Thyroid gland (tissue), 4 donors: ENCODE measurements at regions not wholly inside any gene's neighbourhood (a gene's known extent, or its start where the extent isn't known, plus 50 kb on each side); places are given as distances from the start of the nearest gene placed in this dataset.
"Not testable (repeated sequence)": the region's sequence is repeated elsewhere in the genome, so short reads cannot be mapped to it uniquely, and the experiment has no call there.

Source experiments
- DNase-seq, 2 donors: peaks; one replicate each; pipeline ENCODE4 v3.0.0-alpha.2; 2019
- H3K27ac ChIP-seq, 3 donors: fragments of 200-600 bp; sonication (generic); 1 replicate in 2 of 3; 2 replicates in 1 of 3; pipeline ENCODE4 v1.5.1; 2016 to 2019; ENCODE audit warnings: mild to moderate bottlenecking in 1 of 3, moderate library complexity in 1 of 3
- H3K27me3 ChIP-seq: fragments of 200-600 bp; sonication (generic); one replicate; pipeline ENCODE4 v1.5.1; 2019
- H3K36me3 ChIP-seq, 2 donors: fragments of 200-600 bp; sonication (generic); one replicate each; pipeline ENCODE4 v1.5.1; 2016 to 2019
- H3K4me1 ChIP-seq, 2 donors: fragments of 200-600 bp; sonication (generic); one replicate each; pipeline ENCODE4 v1.5.1; 2017 to 2019
- H3K4me3 ChIP-seq, 3 donors: fragments of 200-600 bp; sonication (generic); replicated peaks in 1 of 3; 1 replicate in 2 of 3; 2 replicates in 1 of 3; pipeline ENCODE4 v1.5.1; 2016; ENCODE audit warnings: mild to moderate bottlenecking in 1 of 3
- H3K9me3 ChIP-seq: fragments of 200-600 bp; sonication (generic); one replicate; pipeline ENCODE4 v1.5.1; 2017
- POLR2A ChIP-seq, 2 donors: fragments of 450-650 bp; IDR thresholded peaks; one replicate each; pipeline ENCODE4 v1.6.1; 2017; ENCODE audit warnings: antibody characterized with exemption in 2 of 2, mild to moderate bottlenecking in 2 of 2, moderate library complexity in 1 of 2
- WGBS, 2 donors: methylation state at CpG; one replicate each; pipeline ENCODE4 v1.1.5; 2017; 5-methylcytosine and 5-hydroxymethylcytosine counted together
- intact Hi-C: fragments of 100-400 bp; cut with DNase I; formaldehyde crosslinking; loops from one replicate; pipeline ENCODE4 v1.15.1; 2023
- TF ChIP-seq, protein P1 (sequence below), 6 experiments: fragments of 200-600 bp in 3 of 6; fragments of 450-650 bp in 3 of 6; sonication (generic) in 3 of 6; IDR thresholded peaks; one replicate each; pipeline ENCODE4 v1.5.1; 2016 to 2019; ENCODE audit warnings: antibody characterized with exemption in 6 of 6, mild to moderate bottlenecking in 2 of 6, inconsistent platforms in 1 of 6, moderate library complexity in 1 of 6

DNA sequence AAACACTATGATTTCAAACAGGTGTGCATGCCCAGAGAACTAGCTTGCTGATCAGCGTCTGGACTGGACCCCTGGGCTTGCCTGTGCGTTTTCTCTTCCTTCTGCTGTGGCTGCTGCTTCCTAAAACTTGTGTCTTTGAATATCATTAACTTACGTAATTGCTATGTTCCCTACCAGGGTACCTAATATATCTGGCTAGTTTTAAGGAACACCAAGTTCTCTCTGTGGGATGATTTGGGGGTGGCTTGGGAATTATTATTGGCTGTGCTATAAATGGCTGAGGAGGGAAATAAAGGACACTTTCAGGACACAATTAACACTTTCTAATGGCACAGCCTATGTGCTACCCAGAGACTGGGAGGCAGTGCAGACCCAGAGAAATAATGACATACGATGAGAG lies 606.0 kb upstream of the RBFOX1 start:
- no peak overlapping the region for H3K4me3 ChIP-seq
- TF ChIP-seq, protein P1, sequence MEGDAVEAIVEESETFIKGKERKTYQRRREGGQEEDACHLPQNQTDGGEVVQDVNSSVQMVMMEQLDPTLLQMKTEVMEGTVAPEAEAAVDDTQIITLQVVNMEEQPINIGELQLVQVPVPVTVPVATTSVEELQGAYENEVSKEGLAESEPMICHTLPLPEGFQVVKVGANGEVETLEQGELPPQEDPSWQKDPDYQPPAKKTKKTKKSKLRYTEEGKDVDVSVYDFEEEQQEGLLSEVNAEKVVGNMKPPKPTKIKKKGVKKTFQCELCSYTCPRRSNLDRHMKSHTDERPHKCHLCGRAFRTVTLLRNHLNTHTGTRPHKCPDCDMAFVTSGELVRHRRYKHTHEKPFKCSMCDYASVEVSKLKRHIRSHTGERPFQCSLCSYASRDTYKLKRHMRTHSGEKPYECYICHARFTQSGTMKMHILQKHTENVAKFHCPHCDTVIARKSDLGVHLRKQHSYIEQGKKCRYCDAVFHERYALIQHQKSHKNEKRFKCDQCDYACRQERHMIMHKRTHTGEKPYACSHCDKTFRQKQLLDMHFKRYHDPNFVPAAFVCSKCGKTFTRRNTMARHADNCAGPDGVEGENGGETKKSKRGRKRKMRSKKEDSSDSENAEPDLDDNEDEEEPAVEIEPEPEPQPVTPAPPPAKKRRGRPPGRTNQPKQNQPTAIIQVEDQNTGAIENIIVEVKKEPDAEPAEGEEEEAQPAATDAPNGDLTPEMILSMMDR (IDR thresholded peaks at IDR 0.05) = no peak
- no peak for TF ChIP-seq POLR2A (IDR thresholded peaks at IDR 0.05)
- intact Hi-C loops = loop anchor here (10.0 kb wide), 1 partner anchor 288 kb away; no protein-coding TSS in a partner anchor
- no peaks in the 10 kb centered on the region for H3K27me3 ChIP-seq
- no peaks in the 10 kb centered on the region for H3K9me3 ChIP-seq
- DNase-seq = no peak
- no peaks in the 10 kb centered on the region for H3K36me3 ChIP-seq
- no peak overlapping the region for H3K27ac ChIP-seq
- 70 to 83% methylated on average over 4 of the region's 4 CpGs for WGBS, 2 donors
- H3K4me1 ChIP-seq = peaks cover 4 to 6% of the 10 kb centered on the region in 2 donors

DNA sequence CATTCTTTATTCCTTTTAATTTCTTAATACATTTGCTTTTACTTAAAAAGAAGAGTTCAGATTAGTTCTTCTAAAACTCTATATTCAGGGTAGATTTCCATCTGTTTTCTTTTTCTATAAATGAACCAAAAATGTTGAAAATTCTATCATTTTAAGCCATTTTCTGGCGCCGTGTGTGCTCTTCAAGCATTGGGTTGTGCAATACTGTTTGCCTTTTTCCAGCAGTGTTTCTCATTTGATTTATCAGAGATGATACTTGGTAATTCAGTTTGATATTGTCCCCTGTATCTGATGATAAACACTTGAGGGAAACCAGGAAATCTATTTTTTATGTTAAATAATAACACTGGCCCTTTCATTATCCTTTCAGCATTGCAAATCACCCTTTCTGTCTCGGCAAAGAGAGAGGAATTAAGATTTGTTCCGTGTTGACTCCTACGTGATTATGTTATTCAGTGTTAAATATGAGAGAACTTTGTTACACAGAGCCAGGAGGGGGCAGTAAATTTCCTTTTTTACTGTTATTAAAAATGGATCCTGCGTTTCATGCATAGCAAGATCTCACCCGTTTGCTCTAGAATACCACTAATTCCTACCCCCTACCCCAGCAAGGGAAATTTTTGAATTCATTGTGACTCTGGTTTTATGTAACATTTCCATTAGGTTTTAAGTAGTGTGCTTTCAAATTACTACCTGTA lies 606.9 kb upstream of the RBFOX1 start:
- DNase-seq = no peak
- H3K9me3 ChIP-seq = no peaks in the 10 kb centered on the region
- peaks cover 4 to 6% of the 10 kb centered on the region in 2 donors for H3K4me1 ChIP-seq
- H3K36me3 ChIP-seq = no peaks in the 10 kb centered on the region
- H3K27me3 ChIP-seq = no peaks in the 10 kb centered on the region
- intact Hi-C loops = loop anchor here (10.0 kb wide), 1 partner anchor 289 kb away; no protein-coding TSS in a partner anchor
- no peak overlapping the region for H3K27ac ChIP-seq
- no peak for TF ChIP-seq POLR2A (IDR thresholded peaks at IDR 0.05)
- TF ChIP-seq, protein P1 (IDR thresholded peaks at IDR 0.05) = peak in 3 of 6 experiments; percentile 48 to 59 (median 57)
- WGBS, 2 donors = 24 to 25% methylated on average over 7 of the region's 7 CpGs
- no peak overlapping the region for H3K4me3 ChIP-seq

DNA sequence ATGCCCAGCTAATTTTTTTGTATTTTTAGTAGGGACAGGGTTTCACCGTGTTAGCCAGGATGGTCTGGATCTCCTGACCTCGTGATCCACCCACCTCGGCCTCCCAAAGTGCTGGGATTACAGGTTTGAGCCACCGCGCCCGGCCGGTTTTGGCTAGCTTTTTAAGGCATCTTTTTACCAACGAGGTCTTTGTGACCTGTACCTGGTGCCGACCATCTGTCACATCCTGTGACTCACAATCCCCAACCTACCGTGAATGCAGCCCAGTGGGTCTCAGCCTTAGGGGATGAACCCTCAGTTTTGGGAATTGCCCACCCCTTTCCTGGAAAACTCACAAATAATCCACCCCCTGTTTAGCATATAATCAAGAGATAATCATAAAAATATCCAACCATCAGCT lies 607.4 kb upstream of the RBFOX1 start:
- not testable (repeated sequence) for H3K4me3 ChIP-seq, H3K9me3 ChIP-seq, DNase-seq, H3K4me1 ChIP-seq, H3K27me3 ChIP-seq, H3K36me3 ChIP-seq, H3K27ac ChIP-seq
- intact Hi-C loops = loop anchor here (10.0 kb wide), 1 partner anchor 290 kb away; no protein-coding TSS in a partner anchor
- 95% methylated on average over 10 of the region's 10 CpGs for WGBS, 2 donors

DNA sequence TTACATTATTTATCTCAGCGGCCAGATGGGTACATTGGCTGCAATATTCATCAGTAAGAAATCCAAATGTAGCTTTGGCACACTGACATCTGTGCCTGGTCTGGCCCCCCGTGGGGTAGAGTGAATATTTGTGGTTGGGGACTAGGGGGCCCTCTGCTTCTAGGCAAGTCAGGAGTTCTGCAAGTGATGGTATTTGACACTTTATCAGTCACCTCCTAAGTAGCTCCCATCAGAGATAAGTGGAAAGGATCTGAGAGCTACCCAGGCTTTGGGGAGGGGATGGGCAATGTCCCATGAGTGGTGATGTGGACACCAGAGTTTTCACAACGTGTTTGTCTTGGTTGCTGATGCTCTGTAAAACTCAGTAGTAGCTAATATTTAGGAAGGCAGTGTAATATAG lies 609.9 kb upstream of the RBFOX1 start:
- no peak for DNase-seq
- H3K36me3 ChIP-seq = no peaks in the 10 kb centered on the region
- H3K4me1 ChIP-seq = peaks cover 4 to 6% of the 10 kb centered on the region in 2 donors
- H3K4me3 ChIP-seq = no peak overlapping the region
- no peak overlapping the region for H3K27ac ChIP-seq
- no peaks in the 10 kb centered on the region for H3K9me3 ChIP-seq
- TF ChIP-seq, protein P1 (IDR thresholded peaks at IDR 0.05) = no peak
- no peak for TF ChIP-seq POLR2A (IDR thresholded peaks at IDR 0.05)
- WGBS, 2 donors = 48 to 68% methylated on average over 3 of the region's 3 CpGs
- intact Hi-C loops = loop anchor here (10.0 kb wide), 1 partner anchor 292 kb away; no protein-coding TSS in a partner anchor
- no peaks in the 10 kb centered on the region for H3K27me3 ChIP-seq

DNA sequence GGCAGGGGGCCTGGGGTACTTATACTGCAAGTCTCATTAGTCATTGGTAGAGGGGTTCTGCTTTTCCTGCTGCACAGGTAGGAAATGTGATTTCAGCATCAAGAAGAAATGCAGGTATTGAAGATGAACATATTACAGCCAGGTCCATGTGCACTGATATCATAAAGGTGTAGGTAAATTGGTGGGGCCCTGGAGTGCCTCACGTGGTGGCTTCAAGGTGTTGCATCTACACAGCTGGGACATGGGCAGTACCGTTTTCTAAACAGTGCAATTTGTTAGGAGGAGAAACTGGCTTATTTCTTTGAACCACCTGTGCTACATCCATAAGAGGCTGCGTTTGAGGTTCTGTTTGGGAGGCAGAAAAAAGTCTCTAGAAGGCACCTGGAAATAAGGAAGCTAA lies 618.1 kb upstream of the RBFOX1 start:
- no peak overlapping the region for H3K4me3 ChIP-seq
- TF ChIP-seq, protein P1 (IDR thresholded peaks at IDR 0.05) = no peak
- no peak for TF ChIP-seq POLR2A (IDR thresholded peaks at IDR 0.05)
- no peaks in the 10 kb centered on the region for H3K27me3 ChIP-seq
- no peaks in the 10 kb centered on the region for H3K4me1 ChIP-seq
- intact Hi-C loops = no loop called here
- no peaks in the 10 kb centered on the region for H3K9me3 ChIP-seq
- DNase-seq = no peak
- no peaks in the 10 kb centered on the region for H3K36me3 ChIP-seq
- WGBS, 2 donors = 60 to 63% methylated on average over 3 of the region's 3 CpGs
- no peak overlapping the region for H3K27ac ChIP-seq
